ENCODE measurements at regions not wholly inside any gene's neighbourhood (a gene's known extent, or its start where the extent isn't known, plus 50 kb on each side); places are given as distances from the start of the nearest gene placed in this dataset.

DNA sequence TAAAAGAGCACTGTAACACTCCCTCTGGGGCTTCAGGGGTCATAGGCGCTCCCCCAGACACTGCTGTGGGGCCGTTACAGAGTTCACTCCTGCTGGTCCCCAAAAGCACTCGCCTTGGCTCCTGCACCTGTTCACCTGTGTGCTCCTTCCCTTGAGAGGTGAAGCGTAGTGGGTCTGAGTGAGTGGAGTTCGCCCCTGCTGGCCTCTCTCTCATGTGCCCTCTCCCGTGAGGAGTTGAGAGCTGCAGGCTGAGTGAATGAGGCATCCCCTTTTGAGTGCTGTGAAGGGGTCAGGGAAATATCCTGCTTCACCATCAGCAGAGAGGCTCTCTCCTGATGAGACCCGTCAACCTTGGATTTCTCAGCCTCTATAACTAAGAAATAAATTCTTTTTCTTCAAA, 134.6 kb upstream of the TUT7 start:
- TF ChIP-seq CTCF (conservative IDR thresholded peaks at IDR 0.05; ENCODE audit: low read depth, low read length), result no peak
- TF ChIP-seq SMC3 (IDR thresholded peaks at IDR 0.05; ENCODE audit: low read depth, low read length), result no peak
- no peak for TF ChIP-seq CHD1 (IDR thresholded peaks at IDR 0.05; ENCODE audit: low read depth, low read length)
- no peak for TF ChIP-seq POLR2A (IDR thresholded peaks at IDR 0.05; ENCODE audit: low read depth, low read length)
- no peak for TF ChIP-seq MAFK (IDR thresholded peaks at IDR 0.05; ENCODE audit: low read depth, low read length)
- no peak for TF ChIP-seq NFE2L2 (IDR thresholded peaks at IDR 0.05; ENCODE audit: low read depth, low read length)
- no peak for TF ChIP-seq CEBPB (IDR thresholded peaks at IDR 0.05; ENCODE audit: low read depth, low read length)
- TF ChIP-seq MXI1 (IDR thresholded peaks at IDR 0.05; ENCODE audit: borderline replicate concordance, low read depth, low read length), result no peak
- no peak for TF ChIP-seq RCOR1 (IDR thresholded peaks at IDR 0.05; ENCODE audit: insufficient replicate concordance, low read length)
- TF ChIP-seq RAD21 (IDR thresholded peaks at IDR 0.05; ENCODE audit: low read length), result no peak
- no peak for TF ChIP-seq BHLHE40 (IDR thresholded peaks at IDR 0.05; ENCODE audit: low read depth, low read length)
